GM18511 (cell line): ENCODE measurements at regions not wholly inside any gene's neighbourhood (a gene's known extent, or its start where the extent isn't known, plus 50 kb on each side); places are given as distances from the start of the nearest gene placed in this dataset.

Experiments used
- ATAC-seq: cut with Tn5 transposase; IDR thresholded peaks from one replicate; pipeline ENCODE4 v1.9.1; 2021; ENCODE audit warnings: mild to moderate bottlenecking, moderate library complexity; ENCODE audit not compliant: unreplicated experiment

DNA sequence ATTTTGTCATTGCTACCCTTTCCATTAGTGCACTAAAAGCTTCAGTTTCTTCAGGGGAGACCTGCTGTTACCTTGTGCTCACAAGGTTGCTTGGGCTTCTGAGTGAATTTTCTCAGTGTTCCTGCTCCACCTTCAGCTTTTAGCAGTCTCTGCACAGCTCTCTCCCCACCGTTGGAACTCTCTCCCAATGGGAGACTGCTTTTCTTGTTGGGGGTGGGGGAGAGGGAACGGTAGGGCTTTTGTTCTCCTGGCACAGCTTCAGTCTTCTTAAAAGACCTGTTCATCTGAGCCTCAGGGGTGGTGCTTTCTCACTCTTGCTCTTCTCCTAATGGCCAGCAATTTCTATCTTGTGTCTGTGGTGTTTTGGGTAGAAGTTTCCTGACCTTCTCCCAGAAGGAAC is 915.7 kb downstream of the EFNA5 start:
- ATAC-seq, result no peak

GRCh38 chr5:106749826-106750225 is 920.9 kb downstream of the EFNA5 start:
- no peak for ATAC-seq

DNA sequence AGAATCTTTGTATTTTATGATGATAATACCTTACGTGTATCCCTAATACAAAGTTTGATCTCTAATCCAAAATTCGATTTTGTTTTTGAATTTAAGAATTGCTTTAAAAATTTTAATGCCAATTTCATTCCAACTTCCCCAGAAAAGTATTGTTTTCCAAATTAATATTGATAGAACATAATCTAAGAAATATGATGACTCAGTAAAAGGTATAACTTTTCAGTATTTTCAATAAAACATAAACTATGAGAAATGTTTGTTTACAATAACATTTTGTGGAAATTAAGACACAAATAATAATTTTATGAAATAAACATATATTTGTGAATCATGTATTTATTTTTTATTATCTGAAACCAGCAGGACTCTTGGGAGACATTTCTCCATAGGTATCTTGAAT is 931.6 kb downstream of the EFNA5 start:
- ATAC-seq, result no peak

GRCh38 chr5:106737111-106737510 is 933.6 kb downstream of the EFNA5 start:
- ATAC-seq, result no peak

GRCh38 chr5:106732624-106733023 is 938.1 kb downstream of the EFNA5 start:
- ATAC-seq, result no peak

- ATAC-seq, result no peak
Measured at GRCh38 chr5:106730912-106731311, 939.8 kb downstream of the EFNA5 start.

DNA sequence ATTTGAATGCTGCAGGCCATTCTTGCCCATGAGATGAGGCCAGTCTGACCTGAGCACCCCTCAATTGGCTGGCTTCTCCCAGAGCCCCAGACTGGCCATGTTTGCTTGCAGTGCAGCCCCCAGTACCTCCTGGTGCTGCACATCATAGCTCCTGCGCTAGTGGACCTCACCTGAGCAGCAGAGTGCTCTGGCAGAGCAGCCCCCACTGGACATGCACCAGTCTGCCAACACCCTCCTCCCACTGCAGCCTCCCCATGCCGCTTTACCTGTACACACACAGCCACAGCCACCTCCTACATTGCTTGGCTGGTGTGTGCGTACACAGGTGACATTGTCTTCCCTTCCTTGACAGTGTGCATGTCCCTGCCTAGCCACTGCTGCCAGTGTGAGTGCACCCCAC is 940.2 kb downstream of the EFNA5 start:
- no peak for ATAC-seq

GRCh38 chr5:106728208-106728607 is 942.5 kb downstream of the EFNA5 start:
- ATAC-seq, result no peak

DNA sequence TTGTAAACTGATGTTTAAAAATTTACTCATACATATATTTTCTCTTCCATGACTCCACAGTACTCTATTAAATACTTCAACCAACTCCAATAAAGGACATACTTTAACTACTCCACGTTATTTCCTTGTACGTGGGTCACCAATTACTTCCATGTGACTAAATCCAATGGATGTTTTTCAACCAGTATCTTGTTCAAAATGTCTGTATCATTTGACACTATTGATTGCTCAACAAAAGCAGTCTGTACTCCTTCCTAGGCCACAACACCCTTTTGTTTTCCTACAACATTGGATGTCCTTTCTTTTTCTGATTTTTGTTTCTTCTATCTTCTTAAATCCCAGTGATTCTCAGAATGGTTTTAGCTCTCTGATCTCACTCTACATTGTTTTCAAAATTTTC is 943.7 kb downstream of the EFNA5 start:
- no peak for ATAC-seq

DNA sequence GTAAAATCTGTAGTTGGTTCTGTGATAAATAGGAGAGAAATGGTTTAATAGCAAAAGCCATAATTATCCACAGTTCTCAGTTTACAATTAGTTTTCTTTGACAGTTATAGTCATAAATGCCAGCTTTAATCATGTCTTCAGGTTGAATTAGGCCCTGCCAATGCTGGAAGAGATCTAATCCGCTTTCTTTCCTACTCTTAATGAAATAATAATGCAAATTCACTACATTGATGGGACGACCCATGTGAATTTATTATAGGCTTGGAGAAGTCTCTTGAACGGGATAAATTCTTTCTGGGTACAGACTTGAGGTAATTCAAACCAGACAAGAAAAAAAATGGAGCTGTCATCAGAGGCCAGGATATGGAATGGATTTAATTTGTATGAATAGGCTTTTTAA is 950.4 kb downstream of the EFNA5 start:
- ATAC-seq, result no peak

DNA sequence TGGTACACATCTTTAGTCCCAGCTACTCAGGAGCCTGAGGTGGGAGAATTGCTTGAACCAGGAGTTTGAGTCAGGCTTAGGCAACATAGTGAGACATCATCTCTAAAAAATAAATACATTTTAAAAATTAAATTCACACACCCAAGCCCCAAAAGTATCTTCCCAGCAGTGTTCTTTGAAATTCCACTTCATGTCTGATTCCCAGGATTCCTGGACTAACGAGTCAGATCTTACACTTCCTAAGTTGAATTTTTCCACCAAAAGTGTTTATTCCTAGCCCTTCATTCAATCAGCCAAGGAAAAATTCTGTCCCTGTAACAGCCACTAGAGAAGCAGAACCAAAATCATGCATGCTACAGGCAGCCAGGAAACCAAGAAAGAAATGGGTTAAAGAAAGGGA is 970.9 kb downstream of the EFNA5 start:
- ATAC-seq, result no peak

DNA sequence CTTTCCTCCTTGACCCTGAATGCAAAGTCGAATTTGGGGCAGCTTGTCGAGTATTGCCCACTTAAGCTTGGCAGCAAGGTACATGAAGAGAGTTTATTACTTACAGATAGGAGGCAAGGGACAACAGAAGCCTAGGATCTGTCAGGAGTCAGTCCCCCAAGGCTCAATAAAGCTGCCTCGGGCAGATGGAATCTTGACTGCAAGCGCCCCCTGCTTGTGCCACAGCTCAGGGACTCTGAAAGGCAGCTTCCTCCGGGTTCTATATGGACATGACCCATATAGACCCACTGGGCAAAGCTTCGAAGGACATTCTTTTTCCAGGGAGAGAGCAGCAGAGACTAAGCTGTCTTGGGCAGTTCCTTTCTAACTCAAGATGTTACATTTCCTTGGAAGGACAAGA is 971.5 kb downstream of the EFNA5 start:
- no peak for ATAC-seq

- no peak for ATAC-seq
Measured at GRCh38 chr5:106698169-106698568, 972.6 kb downstream of the EFNA5 start.

GRCh38 chr5:106691701-106692100 is 979.0 kb downstream of the EFNA5 start:
- no peak for ATAC-seq

- no peak for ATAC-seq
Measured at GRCh38 chr5:106690585-106690984, 980.2 kb downstream of the EFNA5 start.

GRCh38 chr5:106680330-106680729 is 990.4 kb downstream of the EFNA5 start:
- ATAC-seq, result peak; percentile 87

DNA sequence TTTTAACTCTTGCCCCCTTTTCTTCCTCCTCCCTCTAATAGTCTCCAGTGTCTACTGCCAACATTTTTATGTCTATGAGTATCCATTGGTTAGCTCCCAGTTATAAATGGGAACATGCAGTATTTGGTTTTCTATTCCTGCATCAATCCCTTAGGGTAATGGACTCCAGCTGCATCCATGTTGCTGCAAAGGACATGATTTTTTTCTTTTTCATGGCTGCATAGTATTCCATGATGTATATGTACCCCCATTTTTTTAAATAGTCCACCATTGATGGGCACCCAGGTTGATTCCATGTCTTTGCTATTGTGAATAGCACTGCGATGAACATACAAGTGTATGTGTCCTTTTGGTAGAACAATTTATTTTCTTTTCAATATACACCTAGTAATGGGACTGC is 993.7 kb downstream of the EFNA5 start:
- no peak for ATAC-seq

GRCh38 chr5:106675687-106676086 is 995.0 kb downstream of the EFNA5 start:
- no peak for ATAC-seq

- ATAC-seq, result no peak
Measured at GRCh38 chr5:106673941-106674340, 996.8 kb downstream of the EFNA5 start.

DNA sequence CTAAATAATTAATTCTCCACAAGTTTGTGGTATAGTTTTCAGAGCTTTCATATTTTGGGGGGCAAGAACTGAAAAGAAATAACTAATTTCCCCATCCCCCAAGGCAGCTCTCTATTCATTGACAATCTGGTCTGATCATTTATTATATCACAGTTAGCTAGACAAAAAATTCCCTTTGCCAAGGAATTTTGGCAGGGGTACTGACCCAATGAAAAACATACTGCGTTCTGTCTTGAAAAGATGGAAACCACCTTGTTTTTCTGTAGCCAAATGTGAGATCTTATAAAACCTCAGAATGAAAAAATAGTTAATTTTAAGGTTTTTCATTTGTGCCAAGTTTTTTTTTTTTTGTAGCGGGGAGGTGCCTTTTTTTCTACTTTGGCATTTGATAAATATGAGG is 1008.9 kb downstream of the EFNA5 start:
- ATAC-seq, result no peak

GRCh38 chr5:106660681-106661080 is 1010.1 kb downstream of the EFNA5 start:
- no peak for ATAC-seq

DNA sequence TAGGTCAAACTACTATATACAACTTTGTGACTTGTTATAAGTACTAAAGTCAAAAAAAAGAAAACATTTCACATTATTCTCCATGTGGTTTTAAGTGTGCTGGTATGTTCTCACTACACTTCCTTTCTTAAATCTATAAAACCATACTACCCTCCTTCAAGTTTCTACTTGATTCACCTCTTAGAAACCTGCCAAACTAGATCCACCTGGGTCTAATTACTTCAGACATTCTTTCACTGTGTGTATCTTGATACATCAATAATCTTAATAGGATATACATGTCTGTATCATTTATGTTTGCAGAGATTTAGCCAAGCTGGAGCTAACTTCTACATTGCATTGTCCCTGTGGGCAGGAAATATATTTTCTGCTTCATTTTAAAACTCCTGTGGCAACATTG is 1012.6 kb downstream of the EFNA5 start:
- ATAC-seq, result no peak

- no peak for ATAC-seq
Measured at GRCh38 chr5:106656821-106657220, 1013.9 kb downstream of the EFNA5 start.

DNA sequence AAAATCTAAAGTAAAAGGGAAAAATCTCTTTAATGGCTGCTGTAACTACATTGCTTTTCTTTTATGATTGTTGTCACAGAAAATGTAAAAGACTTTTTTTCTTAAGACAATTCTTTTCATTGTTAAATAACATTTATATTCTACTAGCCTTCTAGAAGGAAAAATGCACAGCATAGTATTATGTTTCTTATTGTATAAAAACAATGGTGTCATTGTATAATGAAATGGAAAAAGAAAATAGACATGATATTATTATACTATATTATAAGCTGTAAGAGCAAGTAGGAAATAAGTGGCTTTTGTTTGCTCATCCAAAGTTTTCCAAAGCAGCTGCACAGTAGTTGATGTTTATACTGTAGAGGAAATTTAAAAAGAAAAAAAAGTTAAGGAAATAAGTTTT is 1021.7 kb downstream of the EFNA5 start:
- no peak for ATAC-seq
